Panc1 (cell line): ENCODE measurements at regions not wholly inside any gene's neighbourhood (a gene's known extent, or its start where the extent isn't known, plus 50 kb on each side); places are given as distances from the start of the nearest gene placed in this dataset.

Experiments
- ATAC-seq: fragments of 200-7000 bp; cut with Tn5 transposase; 2 replicates; pipeline ENCODE4 v1.9.1; 2020; ENCODE audit warnings: mild to moderate bottlenecking, moderate library complexity
- BruUV-seq: library from RNA; stranded (reverse); fragments of 400-500 nt; replicated peaks from 2 replicates; lab custom pipeline; 2021; lab: Mats Ljungman, UMichigan
- CTCF ChIA-PET: fragments of 300-600 bp; sonication (Branson Sonifier 250); formaldehyde crosslinking; loops from one replicate; lab custom pipeline; 2022; ENCODE audit warnings: antibody characterized with exemption; lab: Charles Lee
- POLR2A ChIA-PET: fragments of 300-600 bp; sonication (Branson Sonifier 250); formaldehyde crosslinking; loops from one replicate; lab custom pipeline; 2022; ENCODE audit warnings: antibody characterized with exemption; lab: Charles Lee
- DNase-seq: peaks from one replicate; pipeline ENCODE4 v3.0.0-alpha.2; 2010; ENCODE audit warnings: low read depth, low spot score
- H3K27ac ChIP-seq: 2 replicates; pipeline ENCODE4 v1.5.1; 2011; ENCODE audit warnings: mild to moderate bottlenecking, low read length, inconsistent platforms
- H3K27me3 ChIP-seq: fragments of 200-500 bp; sonication (Bioruptor generic); 2 replicates; pipeline ENCODE4 v1.6.0; 2014; ENCODE audit warnings: low read length, inconsistent platforms; ENCODE audit not compliant: control insufficient read depth, insufficient read depth
- H3K36me3 ChIP-seq: fragments of 200-500 bp; sonication (Bioruptor generic); 2 replicates; pipeline ENCODE4 v1.5.1; 2014; ENCODE audit warnings: inconsistent platforms, mild to moderate bottlenecking, low read length, moderate library complexity; ENCODE audit not compliant: control insufficient read depth, insufficient read depth
- H3K4me1 ChIP-seq: 2 replicates; pipeline ENCODE4 v1.5.1; 2011; ENCODE audit warnings: inconsistent platforms, mild to moderate bottlenecking, low read length, moderate library complexity; ENCODE audit not compliant: control insufficient read depth, insufficient read depth
- H3K4me3 ChIP-seq, 2 experiments: 2 replicates each; pipeline ENCODE4 v1.5.1; 2011 to 2012; ENCODE audit warnings: low read depth in 2 of 2, low read length in 2 of 2, mild to moderate bottlenecking in 2 of 2, inconsistent platforms in 1 of 2, moderate library complexity in 1 of 2
- H3K9me3 ChIP-seq: fragments of 200-500 bp; sonication (Bioruptor generic); 2 replicates; pipeline ENCODE4 v1.5.1; 2014; ENCODE audit warnings: low read depth, mild to moderate bottlenecking, inconsistent platforms, low read length, moderate library complexity; ENCODE audit not compliant: control insufficient read depth, insufficient read depth
- POLR2AphosphoS5 ChIP-seq: IDR thresholded peaks from 2 replicates; pipeline ENCODE4 v1.6.1; 2012; ENCODE audit warnings: mild to moderate bottlenecking, low read depth, low read length, moderate library complexity
- SIN3A ChIP-seq: IDR thresholded peaks from 2 replicates; pipeline ENCODE4 v1.6.1; 2012; ENCODE audit warnings: low read depth, mild to moderate bottlenecking, low read length, moderate library complexity, borderline replicate concordance; ENCODE audit not compliant: insufficient read depth
- TCF7L2 ChIP-seq: IDR thresholded peaks from 2 replicates; pipeline ENCODE4 v1.6.1; 2011; ENCODE audit warnings: mild to moderate bottlenecking, low read depth, low read length, inconsistent platforms
- in situ Hi-C: cut with HindIII; loops from 2 replicates; pipeline ENCODE4 v1.10.0; 2016; ENCODE audit warnings: low sequenced_read_pairs, low pct_unique_long_range_greater_than_20kb
- intact Hi-C: fragments of 100-400 bp; cut with micrococcal nuclease; formaldehyde crosslinking; loops from one replicate; pipeline ENCODE4 v1.10.0; 2022; ENCODE audit not compliant: unreplicated experiment
- TF ChIP-seq, protein P1 (sequence below), 2 experiments: IDR thresholded peaks; 2 replicates each; pipeline ENCODE4 v1.6.1; 2011 to 2012; ENCODE audit warnings: low read depth in 2 of 2, control low read depth in 1 of 2, low read length in 1 of 2, mild to moderate bottlenecking in 1 of 2, moderate library complexity in 1 of 2; ENCODE audit not compliant: insufficient read depth in 1 of 2
- TF ChIP-seq, protein P2 (sequence below): fragments of 450-650 bp; IDR thresholded peaks from 2 replicates; pipeline ENCODE4 v1.5.1; 2017; ENCODE audit warnings: mild to moderate bottlenecking

DNA sequence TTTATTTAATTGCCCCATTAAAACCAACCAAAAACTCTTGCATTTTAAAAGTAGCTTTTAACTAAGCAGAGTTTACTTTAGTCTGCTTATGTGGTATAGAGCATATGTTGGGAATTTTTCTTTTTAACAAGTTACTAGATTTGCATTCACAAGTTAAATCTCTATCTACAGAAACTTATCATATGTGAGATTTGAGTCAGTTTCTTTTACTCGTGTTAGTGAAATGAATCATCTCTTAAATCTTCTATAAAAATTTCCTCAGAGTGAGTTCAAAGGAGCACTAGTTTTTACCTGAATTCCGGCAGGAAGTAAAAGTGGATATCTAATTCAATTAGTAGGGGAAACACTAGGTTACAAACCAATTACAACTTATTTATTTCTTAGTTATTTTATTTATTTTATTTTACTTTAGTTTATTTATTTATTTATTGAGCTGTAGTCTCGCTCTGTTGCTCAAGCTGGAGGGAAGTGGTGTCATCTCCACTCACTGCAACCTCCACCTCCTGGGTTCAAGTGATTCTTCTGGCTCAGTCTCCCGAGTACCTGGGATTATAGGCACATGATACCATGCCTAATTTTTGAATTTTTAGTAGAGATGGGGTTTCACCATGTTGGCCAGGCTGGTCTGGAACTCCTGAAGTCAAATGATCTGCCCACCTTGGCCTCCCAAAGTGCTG, 1609.6 kb upstream of the B3GALT2 start:
- no peak for ATAC-seq
- Histone ChIP-seq H3K27me3 (no peaks in the 10 kb centered on the region), H3K4me3 (no peak overlapping the region), H3K36me3 (no peaks in the 10 kb centered on the region), H3K27ac (no peak overlapping the region), H3K4me1 (no peaks in the 10 kb centered on the region), H3K9me3 (no peaks in the 10 kb centered on the region)
- in situ Hi-C loops (no loop called here), intact Hi-C loops (no loop called here)
- ChIA-PET POLR2A (no interaction called here), CTCF (interaction anchor here (0.9 kb wide), 1 partner anchor 787 kb away, joined by 3 read pairs; no protein-coding TSS in a partner anchor)
- BruUV-seq = no TSS peak
- no peak for TF ChIP-seq SIN3A
- TF ChIP-seq TCF7L2 = no peak
- no peak for TF ChIP-seq POLR2AphosphoS5
- TF ChIP-seq, protein P1, sequence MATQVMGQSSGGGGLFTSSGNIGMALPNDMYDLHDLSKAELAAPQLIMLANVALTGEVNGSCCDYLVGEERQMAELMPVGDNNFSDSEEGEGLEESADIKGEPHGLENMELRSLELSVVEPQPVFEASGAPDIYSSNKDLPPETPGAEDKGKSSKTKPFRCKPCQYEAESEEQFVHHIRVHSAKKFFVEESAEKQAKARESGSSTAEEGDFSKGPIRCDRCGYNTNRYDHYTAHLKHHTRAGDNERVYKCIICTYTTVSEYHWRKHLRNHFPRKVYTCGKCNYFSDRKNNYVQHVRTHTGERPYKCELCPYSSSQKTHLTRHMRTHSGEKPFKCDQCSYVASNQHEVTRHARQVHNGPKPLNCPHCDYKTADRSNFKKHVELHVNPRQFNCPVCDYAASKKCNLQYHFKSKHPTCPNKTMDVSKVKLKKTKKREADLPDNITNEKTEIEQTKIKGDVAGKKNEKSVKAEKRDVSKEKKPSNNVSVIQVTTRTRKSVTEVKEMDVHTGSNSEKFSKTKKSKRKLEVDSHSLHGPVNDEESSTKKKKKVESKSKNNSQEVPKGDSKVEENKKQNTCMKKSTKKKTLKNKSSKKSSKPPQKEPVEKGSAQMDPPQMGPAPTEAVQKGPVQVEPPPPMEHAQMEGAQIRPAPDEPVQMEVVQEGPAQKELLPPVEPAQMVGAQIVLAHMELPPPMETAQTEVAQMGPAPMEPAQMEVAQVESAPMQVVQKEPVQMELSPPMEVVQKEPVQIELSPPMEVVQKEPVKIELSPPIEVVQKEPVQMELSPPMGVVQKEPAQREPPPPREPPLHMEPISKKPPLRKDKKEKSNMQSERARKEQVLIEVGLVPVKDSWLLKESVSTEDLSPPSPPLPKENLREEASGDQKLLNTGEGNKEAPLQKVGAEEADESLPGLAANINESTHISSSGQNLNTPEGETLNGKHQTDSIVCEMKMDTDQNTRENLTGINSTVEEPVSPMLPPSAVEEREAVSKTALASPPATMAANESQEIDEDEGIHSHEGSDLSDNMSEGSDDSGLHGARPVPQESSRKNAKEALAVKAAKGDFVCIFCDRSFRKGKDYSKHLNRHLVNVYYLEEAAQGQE (IDR thresholded peaks at IDR 0.05; ENCODE audit: insufficient read depth in 1 of 2, low read depth in 2 of 2, low read length in 1 of 2) = no peak
- TF ChIP-seq, protein P2, sequence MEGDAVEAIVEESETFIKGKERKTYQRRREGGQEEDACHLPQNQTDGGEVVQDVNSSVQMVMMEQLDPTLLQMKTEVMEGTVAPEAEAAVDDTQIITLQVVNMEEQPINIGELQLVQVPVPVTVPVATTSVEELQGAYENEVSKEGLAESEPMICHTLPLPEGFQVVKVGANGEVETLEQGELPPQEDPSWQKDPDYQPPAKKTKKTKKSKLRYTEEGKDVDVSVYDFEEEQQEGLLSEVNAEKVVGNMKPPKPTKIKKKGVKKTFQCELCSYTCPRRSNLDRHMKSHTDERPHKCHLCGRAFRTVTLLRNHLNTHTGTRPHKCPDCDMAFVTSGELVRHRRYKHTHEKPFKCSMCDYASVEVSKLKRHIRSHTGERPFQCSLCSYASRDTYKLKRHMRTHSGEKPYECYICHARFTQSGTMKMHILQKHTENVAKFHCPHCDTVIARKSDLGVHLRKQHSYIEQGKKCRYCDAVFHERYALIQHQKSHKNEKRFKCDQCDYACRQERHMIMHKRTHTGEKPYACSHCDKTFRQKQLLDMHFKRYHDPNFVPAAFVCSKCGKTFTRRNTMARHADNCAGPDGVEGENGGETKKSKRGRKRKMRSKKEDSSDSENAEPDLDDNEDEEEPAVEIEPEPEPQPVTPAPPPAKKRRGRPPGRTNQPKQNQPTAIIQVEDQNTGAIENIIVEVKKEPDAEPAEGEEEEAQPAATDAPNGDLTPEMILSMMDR = no peak
- no peak for DNase-seq

DNA sequence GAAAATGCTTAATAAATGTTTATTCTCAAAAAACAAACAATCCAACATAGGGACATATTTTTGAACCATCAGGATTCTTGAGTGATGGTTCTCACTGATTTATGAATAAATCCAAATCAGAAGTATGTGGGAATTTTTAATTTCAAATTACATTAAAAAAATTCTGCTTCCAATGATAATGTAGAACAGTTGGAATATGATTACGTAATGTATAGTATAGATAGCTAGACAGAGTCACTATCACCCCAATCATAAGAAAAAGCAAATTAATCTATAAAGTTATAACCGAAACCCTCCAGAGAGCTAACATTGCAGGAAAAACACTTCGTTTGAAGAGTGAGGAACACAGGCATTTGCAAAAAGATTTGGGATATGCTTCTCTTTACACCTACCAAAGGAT, 1600.6 kb upstream of the B3GALT2 start:
- BruUV-seq = no TSS peak
- no peak overlapping the region for H3K27ac ChIP-seq
- H3K27me3 ChIP-seq = no peaks in the 10 kb centered on the region
- H3K4me3 ChIP-seq = no peak overlapping the region
- no peaks in the 10 kb centered on the region for H3K36me3 ChIP-seq
- no peaks in the 10 kb centered on the region for H3K9me3 ChIP-seq
- DNase-seq = no peak
- ATAC-seq = no peak
- intact Hi-C loops (no loop called here), in situ Hi-C loops (no loop called here)
- TF ChIP-seq POLR2AphosphoS5 = no peak
- TF ChIP-seq, protein P2 = no peak
- TF ChIP-seq, protein P1 (IDR thresholded peaks at IDR 0.05; ENCODE audit: insufficient read depth in 1 of 2, low read depth in 2 of 2, low read length in 1 of 2) = no peak
- TF ChIP-seq SIN3A = no peak
- no peak for TF ChIP-seq TCF7L2
- POLR2A ChIA-PET = no interaction called here
- CTCF ChIA-PET = no interaction called here
- H3K4me1 ChIP-seq = no peaks in the 10 kb centered on the region
